CD4-positive, alpha-beta T cell treated with Interleukin-17A for 1 hour (primary cell): ENCODE measurements at regions not wholly inside any gene's neighbourhood (a gene's known extent, or its start where the extent isn't known, plus 50 kb on each side); places are given as distances from the start of the nearest gene placed in this dataset.

Source experiments
- DNase-seq: peaks from one replicate; pipeline ENCODE4 v3.0.0-alpha.2; 2020

- DNase-seq: no peak
Observed at GRCh38 chr1:235009561-235010306, 118.9 kb downstream of the TOMM20 start.

- DNase-seq: no peak
Observed at GRCh38 chr1:235009074-235009473, 119.6 kb downstream of the TOMM20 start.

- no peak for DNase-seq
Observed at GRCh38 chr1:235008239-235008638, 120.4 kb downstream of the TOMM20 start.

- DNase-seq: no peak
Observed at GRCh38 chr1:235006816-235007215, 121.8 kb downstream of the TOMM20 start.

- no peak for DNase-seq
Observed at GRCh38 chr1:235006132-235006721, 122.4 kb downstream of the TOMM20 start.

- DNase-seq: no peak
Observed at GRCh38 chr1:235004840-235005391, 123.7 kb downstream of the TOMM20 start.

- DNase-seq: no peak
Observed at GRCh38 chr1:235004276-235004675, 124.4 kb downstream of the TOMM20 start.

- DNase-seq: no peak
Observed at GRCh38 chr1:235002706-235003300, 125.8 kb downstream of the TOMM20 start.

- DNase-seq: no peak
Observed at GRCh38 chr1:234999513-234999940, 129.1 kb downstream of the TOMM20 start.

- DNase-seq: no peak
Observed at GRCh38 chr1:234997896-234998741, 130.5 kb downstream of the TOMM20 start.

GRCh38 chr1:234997201-234997895 is 131.3 kb downstream of the TOMM20 start:
- DNase-seq: no peak

GRCh38 chr1:234996245-234996757 is 132.3 kb downstream of the TOMM20 start:
- no peak for DNase-seq

- no peak for DNase-seq
Observed at GRCh38 chr1:234994436-234995295, 134.0 kb downstream of the TOMM20 start.

GRCh38 chr1:234992065-234992464 is 136.6 kb downstream of the TOMM20 start:
- DNase-seq: no peak

- no peak for DNase-seq
Observed at GRCh38 chr1:234990874-234991801, 137.5 kb downstream of the TOMM20 start.

- DNase-seq: no peak
Observed at GRCh38 chr1:234990328-234990675, 138.3 kb downstream of the TOMM20 start.

GRCh38 chr1:234989479-234990327 is 138.9 kb downstream of the TOMM20 start:
- DNase-seq: no peak

- DNase-seq: no peak
Observed at GRCh38 chr1:234989019-234989418, 139.6 kb downstream of the TOMM20 start.

GRCh38 chr1:234988536-234988935 is 140.1 kb downstream of the TOMM20 start:
- no peak for DNase-seq
